ENCODE measurements at regions not wholly inside any gene's neighbourhood (a gene's known extent, or its start where the extent isn't known, plus 50 kb on each side); places are given as distances from the start of the nearest gene placed in this dataset.

GRCh38 chr10:8502573-8502972, 448.1 kb downstream of the GATA3 start:
- no peak overlapping the region for H3K4me3 Mint-ChIP-seq
- DNase-seq (no peak), ATAC-seq (no peak)
- Histone ChIP-seq H3K27me3 (ENCODE audit: control insufficient read depth, insufficient read depth, low read length) (peaks cover 6% of the 10 kb centered on the region), H3K4me3 (ENCODE audit: low read length) (no peak overlapping the region), H3K36me3 (ENCODE audit: control insufficient read depth, insufficient read depth, low read length) (no peaks in the 10 kb centered on the region), H3K9me3 (ENCODE audit: control insufficient read depth, insufficient read depth, low read length) (no peaks in the 10 kb centered on the region), H3K4me1 (ENCODE audit: control insufficient read depth, insufficient read depth, low read length) (no peaks in the 10 kb centered on the region), H3K27ac (ENCODE audit: low read length) (no peak overlapping the region)
- TF ChIP-seq CTCF (IDR thresholded peaks at IDR 0.05): no peak
- no peaks in the 10 kb centered on the region for H3K36me3 Mint-ChIP-seq
- H3K27ac Mint-ChIP-seq: no peak overlapping the region
- H3K27me3 Mint-ChIP-seq (ENCODE audit: low read depth in 2 of 2): peaks cover 29 to 59% of the 10 kb centered on the region in 2 donors
- WGBS (ENCODE audit: insufficient coverage): 85% methylated on average over 5 of the region's 5 CpGs
- H3K9me3 Mint-ChIP-seq: no peaks in the 10 kb centered on the region
- H3K4me1 Mint-ChIP-seq: no peaks in the 10 kb centered on the region
- intact Hi-C loops (cut with micrococcal nuclease): no loop called here

- Histone ChIP-seq H3K27me3 (ENCODE audit: control insufficient read depth, insufficient read depth, low read length) (peaks cover 10% of the 10 kb centered on the region), H3K4me3 (ENCODE audit: low read length) (no peak overlapping the region), H3K9me3 (ENCODE audit: control insufficient read depth, insufficient read depth, low read length) (no peaks in the 10 kb centered on the region), H3K4me1 (ENCODE audit: control insufficient read depth, insufficient read depth, low read length) (no peaks in the 10 kb centered on the region), H3K36me3 (ENCODE audit: control insufficient read depth, insufficient read depth, low read length) (no peaks in the 10 kb centered on the region), H3K27ac (ENCODE audit: low read length) (no peak overlapping the region)
- Mint-ChIP-seq H3K27ac (no peak overlapping the region), H3K27me3 (ENCODE audit: low read depth in 2 of 2) (peaks cover 21 to 57% of the 10 kb centered on the region in 2 donors), H3K9me3 (no peaks in the 10 kb centered on the region), H3K4me1 (no peaks in the 10 kb centered on the region), H3K36me3 (no peaks in the 10 kb centered on the region), H3K4me3 (no peak overlapping the region)
- 91% methylated on average over 10 of the region's 10 CpGs for WGBS (ENCODE audit: insufficient coverage)
- DNase-seq (no peak), ATAC-seq (no peak)
- intact Hi-C loops (cut with micrococcal nuclease): no loop called here
- no peak for TF ChIP-seq CTCF (IDR thresholded peaks at IDR 0.05)
Observed at GRCh38 chr10:8504499-8504898, 450.0 kb downstream of the GATA3 start.

- no peaks in the 10 kb centered on the region for H3K4me1 ChIP-seq (ENCODE audit: control insufficient read depth, insufficient read depth, low read length)
- no peak overlapping the region for H3K27ac ChIP-seq (ENCODE audit: low read length)
- TF ChIP-seq CTCF (IDR thresholded peaks at IDR 0.05): no peak
- H3K4me3 ChIP-seq (ENCODE audit: low read length): no peak overlapping the region
- WGBS (ENCODE audit: insufficient coverage): 69% methylated on average over 2 of the region's 3 CpGs
- no peaks in the 10 kb centered on the region for H3K9me3 ChIP-seq (ENCODE audit: control insufficient read depth, insufficient read depth, low read length)
- H3K36me3 ChIP-seq (ENCODE audit: control insufficient read depth, insufficient read depth, low read length): no peaks in the 10 kb centered on the region
- H3K4me3 Mint-ChIP-seq: no peak overlapping the region
- H3K27ac Mint-ChIP-seq: no peak overlapping the region
- no peaks in the 10 kb centered on the region for H3K36me3 Mint-ChIP-seq
- H3K27me3 Mint-ChIP-seq (ENCODE audit: low read depth in 2 of 2): peaks cover 23 to 64% of the 10 kb centered on the region in 2 donors
- no peaks in the 10 kb centered on the region for H3K9me3 Mint-ChIP-seq
- H3K27me3 ChIP-seq (ENCODE audit: control insufficient read depth, insufficient read depth, low read length): peaks cover 6% of the 10 kb centered on the region
- H3K4me1 Mint-ChIP-seq: no peaks in the 10 kb centered on the region
- intact Hi-C loops (cut with micrococcal nuclease): no loop called here
- DNase-seq (no peak), ATAC-seq (no peak)
Observed at GRCh38 chr10:8507156-8507555, 452.7 kb downstream of the GATA3 start.

GRCh38 chr10:8508882-8509281, 454.4 kb downstream of the GATA3 start:
- Histone ChIP-seq H3K27me3 (ENCODE audit: control insufficient read depth, insufficient read depth, low read length) (peaks cover 6% of the 10 kb centered on the region), H3K4me1 (ENCODE audit: control insufficient read depth, insufficient read depth, low read length) (no peaks in the 10 kb centered on the region), H3K36me3 (ENCODE audit: control insufficient read depth, insufficient read depth, low read length) (no peaks in the 10 kb centered on the region), H3K27ac (ENCODE audit: low read length) (no peak overlapping the region), H3K4me3 (ENCODE audit: low read length) (no peak overlapping the region), H3K9me3 (ENCODE audit: control insufficient read depth, insufficient read depth, low read length) (no peaks in the 10 kb centered on the region)
- H3K27ac Mint-ChIP-seq: no peak overlapping the region
- WGBS (ENCODE audit: insufficient coverage): 95% methylated on average over 2 of the region's 2 CpGs
- H3K4me1 Mint-ChIP-seq: no peaks in the 10 kb centered on the region
- no peak overlapping the region for H3K4me3 Mint-ChIP-seq
- intact Hi-C loops (cut with micrococcal nuclease): no loop called here
- no peak for TF ChIP-seq CTCF (IDR thresholded peaks at IDR 0.05)
- H3K36me3 Mint-ChIP-seq: no peaks in the 10 kb centered on the region
- peaks cover 29 to 54% of the 10 kb centered on the region in 2 donors for H3K27me3 Mint-ChIP-seq (ENCODE audit: low read depth in 2 of 2)
- H3K9me3 Mint-ChIP-seq: no peaks in the 10 kb centered on the region
- DNase-seq (no peak), ATAC-seq (no peak)
